ENCODE measurements at regions not wholly inside any gene's neighbourhood (a gene's known extent, or its start where the extent isn't known, plus 50 kb on each side); places are given as distances from the start of the nearest gene placed in this dataset.

DNA sequence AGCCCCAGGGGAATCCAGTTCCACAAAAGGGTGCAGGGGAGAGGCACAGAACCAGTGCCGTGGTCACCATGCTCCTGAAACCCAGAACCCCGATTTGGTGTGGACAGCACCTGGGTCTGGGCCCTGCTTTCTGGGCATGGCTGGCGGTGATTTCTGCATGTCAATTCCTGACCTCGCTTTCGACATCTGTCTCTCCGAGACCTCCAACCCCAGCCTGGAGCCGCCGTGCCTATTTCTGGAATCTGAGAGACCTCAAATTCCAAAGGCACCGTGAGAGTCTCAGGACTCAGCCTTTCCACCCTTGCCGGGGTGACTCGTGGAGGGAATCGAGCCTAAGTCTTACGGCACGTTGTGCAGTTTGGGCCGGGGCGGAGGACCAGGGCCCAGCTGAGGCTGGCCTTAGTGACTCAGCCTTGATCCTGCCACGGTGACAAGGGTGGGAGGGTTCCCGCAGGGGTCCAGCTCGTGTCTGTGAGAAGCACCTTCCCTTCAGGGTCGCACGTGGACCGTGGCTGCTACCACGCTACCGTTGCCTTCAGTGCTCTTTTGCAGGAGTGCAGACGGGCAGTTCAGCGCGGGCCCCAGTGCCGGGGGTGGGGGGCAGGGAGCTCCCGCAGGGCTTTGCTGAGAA, 133.7 kb downstream of the PXDC1 start (continued):
- TF ChIP-seq KAT2A (conservative IDR thresholded peaks at IDR 0.05; ENCODE audit: control insufficient read depth, low read depth, low read length) = no peak
- no peak for TF ChIP-seq STAT1 (conservative IDR thresholded peaks at IDR 0.05)
- no peak for TF ChIP-seq SMC3 (IDR thresholded peaks at IDR 0.05; ENCODE audit: borderline replicate concordance, low read length)

DNA sequence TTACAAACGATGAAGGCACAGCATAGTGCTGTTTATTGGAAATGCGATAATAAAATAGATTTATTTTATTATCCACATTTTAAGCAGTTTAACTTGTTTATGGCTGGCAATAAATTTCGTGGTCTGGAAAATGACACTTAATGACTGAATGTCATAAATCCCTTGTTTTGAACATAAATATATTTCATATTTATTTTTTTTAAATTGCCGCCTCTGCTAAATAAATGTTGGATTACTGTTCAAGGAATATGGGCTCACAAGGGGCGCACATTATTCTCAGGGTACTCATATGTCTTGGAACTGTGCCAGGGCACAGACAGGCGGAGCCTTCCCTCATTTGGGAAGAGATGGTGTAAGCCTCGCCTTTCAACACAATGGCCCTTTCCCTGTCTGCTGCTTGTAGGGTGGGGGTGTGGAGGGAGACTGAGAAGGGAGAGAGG, 134.3 kb downstream of the PXDC1 start:
- H3K4me2 ChIP-seq (ENCODE audit: control insufficient read depth, insufficient read depth) = no peak overlapping the region
- SMC1A ChIA-PET (ENCODE audit: uncharacterized antibody, unreplicated experiment) = no interaction called here
- peaks cover 0 to 2% of the 10 kb centered on the region in 2 experiments; a peak in 2 of 4 replicates for H3K27me3 ChIP-seq (replicated peaks in 1 of 2; ENCODE audit: control insufficient read depth in 2 of 2, insufficient read depth in 2 of 2, low read length in 1 of 2)
- RAD21 ChIA-PET (ENCODE audit: unreplicated experiment) = no interaction called here
- H3K36me3 ChIP-seq (ENCODE audit: control insufficient read depth in 2 of 2, insufficient read depth in 2 of 2, low read length in 1 of 2) = no peaks in the 10 kb centered on the region
- FAIRE-seq (no peak), DNase-seq (ENCODE audit: low read depth, low spot score) (no peak), ATAC-seq (no peak)
- no peaks in the 10 kb centered on the region for H3K9me3 ChIP-seq (replicated peaks; ENCODE audit: control insufficient read depth, insufficient read depth, low read length)
- in situ Hi-C loops (cut with MboI) = no loop called here
- WGBS (ENCODE audit: insufficient coverage, insufficient replicate concordance, low lambda C conversion rate, missing lambda C conversion rate) = 19% methylated on average over 7 of the region's 7 CpGs
- H3K79me2 ChIP-seq (ENCODE audit: control insufficient read depth, insufficient read depth, low read length) = no peaks in the 10 kb centered on the region
- BruUV-seq (replicated peaks) = no TSS peak
- CTCF ChIA-PET = no interaction called here
- no peak overlapping the region for H3K4me3 ChIP-seq
- H3K9ac ChIP-seq (ENCODE audit: control insufficient read depth, insufficient read depth, low read length) = no peak overlapping the region
- no peak overlapping the region for H2AFZ ChIP-seq (ENCODE audit: control insufficient read depth, low read depth, low read length)
- no peaks in the 10 kb centered on the region for H3K4me1 ChIP-seq (ENCODE audit: control insufficient read depth, insufficient read depth, low read length)
- intact Hi-C loops (cut with micrococcal nuclease; ENCODE audit: unreplicated experiment) = no loop called here
- H4K20me1 ChIP-seq (ENCODE audit: control insufficient read depth, insufficient read depth) = no peaks in the 10 kb centered on the region
- POLR2A ChIA-PET = no interaction called here
- no peak overlapping the region for H3K27ac ChIP-seq (ENCODE audit: control insufficient read depth, insufficient read depth)
- no peak for TF ChIP-seq JUND (IDR thresholded peaks at IDR 0.05; ENCODE audit: low read depth, low read length)
- TF ChIP-seq MYC (IDR thresholded peaks at IDR 0.05; ENCODE audit: insufficient read depth, insufficient read length, insufficient replicate concordance, low read length, severe bottlenecking) = no peak
- TF ChIP-seq WRNIP1 (IDR thresholded peaks at IDR 0.05; ENCODE audit: borderline replicate concordance, low read depth, low read length) = no peak
- TF ChIP-seq TBL1XR1 (IDR thresholded peaks at IDR 0.05; ENCODE audit: low read depth, low read length) = no peak
- TF ChIP-seq, protein P1, sequence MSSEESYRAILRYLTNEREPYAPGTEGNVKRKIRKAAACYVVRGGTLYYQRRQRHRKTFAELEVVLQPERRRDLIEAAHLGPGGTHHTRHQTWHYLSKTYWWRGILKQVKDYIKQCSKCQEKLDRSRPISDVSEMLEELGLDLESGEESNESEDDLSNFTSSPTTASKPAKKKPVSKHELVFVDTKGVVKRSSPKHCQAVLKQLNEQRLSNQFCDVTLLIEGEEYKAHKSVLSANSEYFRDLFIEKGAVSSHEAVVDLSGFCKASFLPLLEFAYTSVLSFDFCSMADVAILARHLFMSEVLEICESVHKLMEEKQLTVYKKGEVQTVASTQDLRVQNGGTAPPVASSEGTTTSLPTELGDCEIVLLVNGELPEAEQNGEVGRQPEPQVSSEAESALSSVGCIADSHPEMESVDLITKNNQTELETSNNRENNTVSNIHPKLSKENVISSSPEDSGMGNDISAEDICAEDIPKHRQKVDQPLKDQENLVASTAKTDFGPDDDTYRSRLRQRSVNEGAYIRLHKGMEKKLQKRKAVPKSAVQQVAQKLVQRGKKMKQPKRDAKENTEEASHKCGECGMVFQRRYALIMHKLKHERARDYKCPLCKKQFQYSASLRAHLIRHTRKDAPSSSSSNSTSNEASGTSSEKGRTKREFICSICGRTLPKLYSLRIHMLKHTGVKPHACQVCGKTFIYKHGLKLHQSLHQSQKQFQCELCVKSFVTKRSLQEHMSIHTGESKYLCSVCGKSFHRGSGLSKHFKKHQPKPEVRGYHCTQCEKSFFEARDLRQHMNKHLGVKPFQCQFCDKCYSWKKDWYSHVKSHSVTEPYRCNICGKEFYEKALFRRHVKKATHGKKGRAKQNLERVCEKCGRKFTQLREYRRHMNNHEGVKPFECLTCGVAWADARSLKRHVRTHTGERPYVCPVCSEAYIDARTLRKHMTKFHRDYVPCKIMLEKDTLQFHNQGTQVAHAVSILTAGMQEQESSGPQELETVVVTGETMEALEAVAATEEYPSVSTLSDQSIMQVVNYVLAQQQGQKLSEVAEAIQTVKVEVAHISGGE (CRISPR knock-in tag; IDR thresholded peaks at IDR 0.05) = no peak
- TF ChIP-seq, protein P2, sequence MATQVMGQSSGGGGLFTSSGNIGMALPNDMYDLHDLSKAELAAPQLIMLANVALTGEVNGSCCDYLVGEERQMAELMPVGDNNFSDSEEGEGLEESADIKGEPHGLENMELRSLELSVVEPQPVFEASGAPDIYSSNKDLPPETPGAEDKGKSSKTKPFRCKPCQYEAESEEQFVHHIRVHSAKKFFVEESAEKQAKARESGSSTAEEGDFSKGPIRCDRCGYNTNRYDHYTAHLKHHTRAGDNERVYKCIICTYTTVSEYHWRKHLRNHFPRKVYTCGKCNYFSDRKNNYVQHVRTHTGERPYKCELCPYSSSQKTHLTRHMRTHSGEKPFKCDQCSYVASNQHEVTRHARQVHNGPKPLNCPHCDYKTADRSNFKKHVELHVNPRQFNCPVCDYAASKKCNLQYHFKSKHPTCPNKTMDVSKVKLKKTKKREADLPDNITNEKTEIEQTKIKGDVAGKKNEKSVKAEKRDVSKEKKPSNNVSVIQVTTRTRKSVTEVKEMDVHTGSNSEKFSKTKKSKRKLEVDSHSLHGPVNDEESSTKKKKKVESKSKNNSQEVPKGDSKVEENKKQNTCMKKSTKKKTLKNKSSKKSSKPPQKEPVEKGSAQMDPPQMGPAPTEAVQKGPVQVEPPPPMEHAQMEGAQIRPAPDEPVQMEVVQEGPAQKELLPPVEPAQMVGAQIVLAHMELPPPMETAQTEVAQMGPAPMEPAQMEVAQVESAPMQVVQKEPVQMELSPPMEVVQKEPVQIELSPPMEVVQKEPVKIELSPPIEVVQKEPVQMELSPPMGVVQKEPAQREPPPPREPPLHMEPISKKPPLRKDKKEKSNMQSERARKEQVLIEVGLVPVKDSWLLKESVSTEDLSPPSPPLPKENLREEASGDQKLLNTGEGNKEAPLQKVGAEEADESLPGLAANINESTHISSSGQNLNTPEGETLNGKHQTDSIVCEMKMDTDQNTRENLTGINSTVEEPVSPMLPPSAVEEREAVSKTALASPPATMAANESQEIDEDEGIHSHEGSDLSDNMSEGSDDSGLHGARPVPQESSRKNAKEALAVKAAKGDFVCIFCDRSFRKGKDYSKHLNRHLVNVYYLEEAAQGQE (IDR thresholded peaks at IDR 0.05; ENCODE audit: low read depth, low read length) = no peak
- TF ChIP-seq HDGF (IDR thresholded peaks at IDR 0.05) = no peak
- TF ChIP-seq SUZ12 (IDR thresholded peaks at IDR 0.05; ENCODE audit: unreplicated experiment) = no peak
- TF ChIP-seq ZNF622 (IDR thresholded peaks at IDR 0.05) = no peak
- no peak for TF ChIP-seq ZNF274 (IDR thresholded peaks at IDR 0.05; ENCODE audit: insufficient read depth, insufficient read length)
- no peak for TF ChIP-seq IRF4 (IDR thresholded peaks at IDR 0.05; ENCODE audit: low read depth, low read length)
- no peak for TF ChIP-seq ETV6 (conservative IDR thresholded peaks at IDR 0.05 in 1 of 2, IDR thresholded peaks at IDR 0.05 in 1 of 2; ENCODE audit: borderline replicate concordance in 1 of 2, low read depth in 1 of 2)

All from GM12878 (cell line).